ENCODE measurements at regions not wholly inside any gene's neighbourhood (a gene's known extent, or its start where the extent isn't known, plus 50 kb on each side); places are given as distances from the start of the nearest gene placed in this dataset.

DNA sequence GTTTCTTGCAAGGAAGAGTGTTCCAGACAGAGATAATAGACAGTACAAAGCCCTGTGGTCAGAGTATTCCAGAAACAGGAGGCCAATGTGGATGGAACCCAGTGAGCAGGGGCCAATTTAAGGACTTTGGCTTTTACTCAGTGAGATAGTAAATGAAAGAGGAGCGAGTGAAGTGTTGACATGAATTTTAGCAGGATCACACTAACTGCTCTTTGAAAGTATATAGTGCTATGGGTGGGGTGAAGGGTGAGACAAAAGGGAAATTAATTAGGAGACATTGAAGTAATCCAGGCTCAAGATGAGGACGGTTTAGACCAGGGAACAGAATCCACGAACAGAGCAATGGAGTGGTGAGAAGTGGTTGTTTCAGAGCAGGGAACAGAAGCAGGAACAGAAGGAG is 62.2 kb upstream of the TES start:
- no peak for DNase-seq (ENCODE audit: low spot score)

DNA sequence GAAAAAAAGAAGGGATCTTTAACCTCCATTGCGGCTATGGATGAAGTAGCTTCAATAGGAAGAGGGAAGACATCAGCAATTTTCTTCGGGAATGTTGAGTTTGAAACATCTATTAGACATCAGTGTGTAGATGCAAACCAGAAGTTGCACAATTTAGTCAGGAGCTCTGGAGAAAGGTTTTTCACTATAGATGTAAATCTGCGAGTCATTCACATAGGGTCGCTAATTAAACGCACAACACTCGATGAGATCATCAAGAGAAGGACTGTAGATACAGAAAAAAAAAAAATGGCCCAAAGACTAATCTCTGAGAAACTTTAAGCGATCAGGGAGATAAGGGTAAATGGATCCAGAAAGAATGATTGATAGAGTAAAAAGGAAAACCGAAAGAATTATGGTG is 61.7 kb upstream of the TES start:
- no peak for DNase-seq (ENCODE audit: low spot score)

DNA sequence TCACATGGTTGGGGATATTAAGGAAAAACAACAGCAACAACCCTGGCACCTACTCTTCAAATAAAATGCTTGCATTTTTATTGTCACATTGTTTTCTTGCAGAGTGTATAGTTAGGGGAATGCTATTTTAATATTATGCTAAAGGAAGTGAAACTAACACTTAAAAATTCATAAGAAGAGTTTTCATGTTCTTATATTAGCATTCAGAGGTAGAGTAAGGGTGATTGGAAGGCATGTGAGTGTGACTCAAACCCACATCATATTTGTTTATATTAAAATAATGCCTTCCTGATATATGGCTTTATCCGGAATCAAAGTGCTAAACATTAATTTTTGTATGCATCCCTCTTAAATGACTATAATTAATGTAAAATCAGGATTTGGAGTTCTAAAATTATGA is 59.8 kb upstream of the TES start:
- no peak for DNase-seq (ENCODE audit: low spot score)

DNA sequence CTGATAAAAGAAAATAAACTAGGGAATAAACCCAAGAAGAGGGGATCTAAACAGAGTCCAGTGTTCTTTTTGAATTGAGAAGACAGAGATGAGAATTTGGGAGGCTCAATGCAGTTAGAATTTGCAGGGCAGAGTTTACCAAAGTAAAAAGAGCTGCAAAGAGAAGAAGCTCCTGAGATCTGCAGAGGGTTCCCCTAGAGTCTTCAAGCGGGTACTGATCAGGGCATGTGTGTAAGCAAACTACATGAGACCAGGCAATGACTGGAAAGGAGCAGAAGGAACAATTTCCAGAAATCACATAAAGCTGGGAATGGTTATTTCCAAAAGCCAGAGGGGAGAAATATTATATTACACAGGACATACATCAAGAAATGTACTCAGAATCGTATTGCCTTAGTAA is 58.1 kb upstream of the TES start:
- no peak for DNase-seq (ENCODE audit: low spot score)

DNA sequence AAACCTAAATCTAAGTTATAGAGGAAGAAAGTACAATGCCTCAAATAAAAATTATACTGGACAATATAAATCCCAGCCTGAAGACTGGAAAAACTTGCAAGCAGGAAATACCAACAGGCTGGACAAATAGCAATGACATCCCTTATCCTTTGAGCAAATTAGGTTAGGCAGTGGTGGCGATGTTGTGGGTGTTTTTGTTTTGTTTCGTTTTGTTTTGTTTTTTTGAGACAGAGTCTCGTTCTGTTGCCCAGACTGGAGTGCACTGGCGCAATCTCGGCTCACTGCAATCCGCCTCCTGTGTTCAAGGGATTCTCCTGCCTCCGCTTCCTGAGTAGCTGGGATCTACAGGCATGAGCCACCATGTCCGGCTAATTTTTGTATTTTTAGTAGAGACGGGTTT is 57.3 kb upstream of the TES start:
- no peak for DNase-seq (ENCODE audit: low spot score)

DNA sequence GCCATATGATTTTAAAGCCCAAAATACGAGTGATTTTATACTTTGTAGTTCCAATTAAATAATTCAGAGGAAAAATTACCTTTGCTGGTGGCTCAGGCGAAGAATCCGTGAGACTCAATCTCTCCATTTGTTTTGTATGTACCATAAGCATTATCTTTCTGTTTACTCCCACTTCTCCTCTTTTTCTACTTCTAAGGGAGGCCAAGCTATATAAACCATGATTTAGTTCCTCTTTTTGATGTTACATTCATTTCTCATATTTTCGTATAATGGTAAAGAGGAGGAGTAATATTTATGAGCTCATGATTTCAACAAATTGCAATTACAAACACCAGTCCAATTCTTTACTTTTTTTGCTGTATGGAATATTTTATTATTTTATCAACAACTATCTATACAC is 50.6 kb upstream of the TES start:
- no peak for DNase-seq (ENCODE audit: low spot score)

Data from CD4-positive, alpha-beta T cell treated with Interleukin-2 at 100 ng/mL for 4 hours (primary cell).